ENCODE measurements at regions not wholly inside any gene's neighbourhood (a gene's known extent, or its start where the extent isn't known, plus 50 kb on each side); places are given as distances from the start of the nearest gene placed in this dataset.

DNA sequence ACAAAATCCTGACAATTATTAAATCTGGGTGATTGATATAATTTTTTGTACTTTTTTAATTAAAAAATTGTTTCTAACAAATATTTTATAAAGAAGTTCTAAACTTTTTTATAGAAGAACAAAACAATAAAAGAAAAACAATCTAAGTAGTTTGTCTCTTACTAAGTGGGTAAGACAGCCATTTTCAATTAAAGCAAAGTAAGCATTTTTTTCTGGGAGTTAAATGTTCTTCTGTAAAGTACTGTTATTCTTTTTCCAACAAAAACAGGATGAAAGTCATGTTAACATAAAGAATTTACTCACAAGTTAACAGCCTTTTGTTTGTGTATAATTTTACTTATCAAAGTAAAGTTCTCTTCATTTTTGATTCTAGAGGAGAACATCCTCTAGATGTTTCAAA lies 1029.9 kb downstream of the JRKL start:
- Histone ChIP-seq H3K79me2 (ENCODE audit: control insufficient read depth, insufficient read depth, low read length) (no peaks in the 10 kb centered on the region), H3K4me1 (ENCODE audit: control insufficient read depth, extremely low read depth, insufficient read depth, low read length) (no peaks in the 10 kb centered on the region), H4K20me1 (ENCODE audit: control insufficient read depth, extremely low read depth, insufficient read depth, low read length) (no peaks in the 10 kb centered on the region), H3K9me1 (ENCODE audit: control insufficient read depth, extremely low read depth, insufficient read depth, low read length) (no peaks in the 10 kb centered on the region), H3K4me3 (ENCODE audit: control insufficient read depth in 2 of 3, extremely low read depth in 1 of 3, insufficient read depth in 2 of 3, low read depth in 1 of 3, low read length in 3 of 3) (no peak overlapping the region), H2AFZ (ENCODE audit: control insufficient read depth, low read length) (no peak overlapping the region), H3K4me2 (ENCODE audit: control insufficient read depth, extremely low read depth, insufficient read depth, low read depth, low read length) (no peak overlapping the region), H3K36me3 (ENCODE audit: control insufficient read depth in 2 of 2, extremely low read depth in 1 of 2, insufficient read depth in 2 of 2, low read length in 2 of 2) (no peaks in the 10 kb centered on the region), H3K27me3 (ENCODE audit: control insufficient read depth, extremely low read depth, insufficient read depth, low read length) (no peaks in the 10 kb centered on the region), H3K9me3 (ENCODE audit: control insufficient read depth, low read depth, low read length) (no peaks in the 10 kb centered on the region), H3K9ac (ENCODE audit: control insufficient read depth, extremely low read depth, insufficient read depth, low read length) (no peak overlapping the region), H3K27ac (ENCODE audit: control insufficient read depth, insufficient read depth, low read length) (no peak overlapping the region)
- no peak for DNase-seq (ENCODE audit: low read depth, low spot score)
- TF ChIP-seq, protein P1, sequence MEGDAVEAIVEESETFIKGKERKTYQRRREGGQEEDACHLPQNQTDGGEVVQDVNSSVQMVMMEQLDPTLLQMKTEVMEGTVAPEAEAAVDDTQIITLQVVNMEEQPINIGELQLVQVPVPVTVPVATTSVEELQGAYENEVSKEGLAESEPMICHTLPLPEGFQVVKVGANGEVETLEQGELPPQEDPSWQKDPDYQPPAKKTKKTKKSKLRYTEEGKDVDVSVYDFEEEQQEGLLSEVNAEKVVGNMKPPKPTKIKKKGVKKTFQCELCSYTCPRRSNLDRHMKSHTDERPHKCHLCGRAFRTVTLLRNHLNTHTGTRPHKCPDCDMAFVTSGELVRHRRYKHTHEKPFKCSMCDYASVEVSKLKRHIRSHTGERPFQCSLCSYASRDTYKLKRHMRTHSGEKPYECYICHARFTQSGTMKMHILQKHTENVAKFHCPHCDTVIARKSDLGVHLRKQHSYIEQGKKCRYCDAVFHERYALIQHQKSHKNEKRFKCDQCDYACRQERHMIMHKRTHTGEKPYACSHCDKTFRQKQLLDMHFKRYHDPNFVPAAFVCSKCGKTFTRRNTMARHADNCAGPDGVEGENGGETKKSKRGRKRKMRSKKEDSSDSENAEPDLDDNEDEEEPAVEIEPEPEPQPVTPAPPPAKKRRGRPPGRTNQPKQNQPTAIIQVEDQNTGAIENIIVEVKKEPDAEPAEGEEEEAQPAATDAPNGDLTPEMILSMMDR (optimal IDR thresholded peaks at IDR 0.05 in 1 of 3, IDR thresholded peaks at IDR 0.05 in 1 of 3, conservative IDR thresholded peaks at IDR 0.05 in 1 of 3; ENCODE audit: extremely low read depth in 1 of 3, insufficient read depth in 2 of 3, low read length in 3 of 3): no peak
- no peak for TF ChIP-seq EZH2 (IDR thresholded peaks at IDR 0.05; ENCODE audit: low read length)
- FAIRE-seq: no peak
- dilution Hi-C loops (cut with MboI; ENCODE audit: extremely low pct_ligation_motif_present, low sequenced_read_pairs): no loop called here

DNA sequence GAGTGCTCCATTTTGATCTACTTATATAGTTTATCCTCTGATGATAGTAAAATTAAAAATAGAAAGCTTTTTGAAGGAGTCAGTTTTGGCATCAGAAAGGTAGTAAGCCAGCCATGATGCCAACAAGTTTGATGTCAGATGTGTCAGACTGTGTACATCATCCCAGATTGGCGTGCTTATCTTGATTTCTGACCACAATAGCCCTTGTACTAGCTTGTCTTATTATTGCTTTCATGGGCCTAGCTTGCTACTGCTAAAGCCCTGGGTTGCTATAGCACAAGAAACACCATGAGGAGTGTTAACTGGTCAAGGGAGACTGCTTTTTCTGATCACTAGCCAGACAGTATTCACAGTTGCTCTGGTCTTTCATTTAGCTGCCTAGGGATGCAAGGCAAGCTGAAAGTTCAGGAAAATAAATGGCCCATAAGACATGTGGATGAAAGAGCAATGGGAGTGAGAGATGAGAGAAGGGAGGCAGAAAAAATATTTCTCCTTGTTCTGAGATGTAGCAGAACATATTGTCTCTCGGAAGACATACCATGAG lies 1038.5 kb downstream of the JRKL start:
- dilution Hi-C loops (cut with MboI; ENCODE audit: extremely low pct_ligation_motif_present, low sequenced_read_pairs): no loop called here
- H3K4me1 ChIP-seq (ENCODE audit: control insufficient read depth, extremely low read depth, insufficient read depth, low read length): no peaks in the 10 kb centered on the region
- no peaks in the 10 kb centered on the region for H3K27me3 ChIP-seq (ENCODE audit: control insufficient read depth, extremely low read depth, insufficient read depth, low read length)
- no peak overlapping the region for H2AFZ ChIP-seq (ENCODE audit: control insufficient read depth, low read length)
- FAIRE-seq: no peak
- no peak overlapping the region for H3K27ac ChIP-seq (ENCODE audit: control insufficient read depth, insufficient read depth, low read length)
- no peak overlapping the region for H3K4me3 ChIP-seq (ENCODE audit: control insufficient read depth in 2 of 3, extremely low read depth in 1 of 3, insufficient read depth in 2 of 3, low read depth in 1 of 3, low read length in 3 of 3)
- no peaks in the 10 kb centered on the region for H3K9me1 ChIP-seq (ENCODE audit: control insufficient read depth, extremely low read depth, insufficient read depth, low read length)
- no peaks in the 10 kb centered on the region for H3K79me2 ChIP-seq (ENCODE audit: control insufficient read depth, insufficient read depth, low read length)
- DNase-seq (ENCODE audit: low read depth, low spot score): no peak
- H3K9ac ChIP-seq (ENCODE audit: control insufficient read depth, extremely low read depth, insufficient read depth, low read length): no peak overlapping the region
- H3K36me3 ChIP-seq (ENCODE audit: control insufficient read depth in 2 of 2, extremely low read depth in 1 of 2, insufficient read depth in 2 of 2, low read length in 2 of 2): no peaks in the 10 kb centered on the region
- TF ChIP-seq, protein P1 (optimal IDR thresholded peaks at IDR 0.05 in 1 of 3, IDR thresholded peaks at IDR 0.05 in 1 of 3, conservative IDR thresholded peaks at IDR 0.05 in 1 of 3; ENCODE audit: extremely low read depth in 1 of 3, insufficient read depth in 2 of 3, low read length in 3 of 3): no peak
- TF ChIP-seq EZH2 (IDR thresholded peaks at IDR 0.05; ENCODE audit: low read length): no peak
- no peaks in the 10 kb centered on the region for H4K20me1 ChIP-seq (ENCODE audit: control insufficient read depth, extremely low read depth, insufficient read depth, low read length)
- no peak overlapping the region for H3K4me2 ChIP-seq (ENCODE audit: control insufficient read depth, extremely low read depth, insufficient read depth, low read depth, low read length)
- H3K9me3 ChIP-seq (ENCODE audit: control insufficient read depth, low read depth, low read length): no peaks in the 10 kb centered on the region
